ENCODE measurements at regions not wholly inside any gene's neighbourhood (a gene's known extent, or its start where the extent isn't known, plus 50 kb on each side); places are given as distances from the start of the nearest gene placed in this dataset.
A peak's percentile ranks its signal among the peaks of the same experiment; 100 is the strongest.

DNA sequence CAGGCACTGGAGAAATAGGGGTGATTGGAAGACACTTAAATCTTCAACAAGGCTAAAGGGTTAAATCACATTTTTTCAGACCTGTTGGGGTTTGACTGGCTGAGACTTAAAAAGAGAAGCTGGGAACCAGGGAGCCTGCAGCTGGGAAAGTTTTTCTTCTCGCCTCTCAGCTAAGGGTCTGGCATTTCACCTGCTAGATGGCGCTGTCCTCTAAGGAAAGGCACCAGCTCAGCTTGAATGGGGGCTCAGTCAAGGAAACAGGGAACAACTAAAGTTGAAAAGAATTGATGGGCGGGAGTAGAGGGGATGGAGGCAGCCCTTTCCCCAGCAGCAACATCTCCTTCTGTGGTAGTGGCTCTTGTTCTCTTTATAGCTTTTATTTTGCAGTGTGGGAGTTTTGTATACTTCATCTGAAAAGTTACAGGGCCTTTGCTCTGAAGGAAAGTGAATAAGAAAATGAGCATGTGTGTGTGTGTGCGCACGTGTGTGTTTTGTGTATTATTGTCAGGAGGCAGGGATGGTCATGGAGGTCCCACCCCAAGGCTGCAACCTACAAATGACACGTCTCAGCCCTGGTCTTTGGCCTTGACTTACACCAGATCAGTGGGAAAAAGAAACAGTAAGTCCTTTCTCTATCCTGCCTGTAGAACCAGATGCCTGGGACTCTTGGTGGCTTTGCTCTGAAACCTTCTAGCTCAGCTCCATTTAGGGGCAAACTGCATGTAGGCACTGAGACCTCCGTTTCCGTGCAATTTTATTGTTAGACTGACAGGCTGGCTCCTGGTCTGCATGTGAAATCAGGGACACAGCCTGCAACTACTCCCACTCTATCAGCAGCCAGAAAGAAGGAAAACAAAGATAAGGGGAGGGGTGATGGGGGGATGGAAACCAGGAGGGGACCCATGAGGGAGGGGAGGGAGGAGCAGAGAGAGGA is 316.2 kb upstream of the CLINT1 start:
- TF ChIP-seq, protein P1, sequence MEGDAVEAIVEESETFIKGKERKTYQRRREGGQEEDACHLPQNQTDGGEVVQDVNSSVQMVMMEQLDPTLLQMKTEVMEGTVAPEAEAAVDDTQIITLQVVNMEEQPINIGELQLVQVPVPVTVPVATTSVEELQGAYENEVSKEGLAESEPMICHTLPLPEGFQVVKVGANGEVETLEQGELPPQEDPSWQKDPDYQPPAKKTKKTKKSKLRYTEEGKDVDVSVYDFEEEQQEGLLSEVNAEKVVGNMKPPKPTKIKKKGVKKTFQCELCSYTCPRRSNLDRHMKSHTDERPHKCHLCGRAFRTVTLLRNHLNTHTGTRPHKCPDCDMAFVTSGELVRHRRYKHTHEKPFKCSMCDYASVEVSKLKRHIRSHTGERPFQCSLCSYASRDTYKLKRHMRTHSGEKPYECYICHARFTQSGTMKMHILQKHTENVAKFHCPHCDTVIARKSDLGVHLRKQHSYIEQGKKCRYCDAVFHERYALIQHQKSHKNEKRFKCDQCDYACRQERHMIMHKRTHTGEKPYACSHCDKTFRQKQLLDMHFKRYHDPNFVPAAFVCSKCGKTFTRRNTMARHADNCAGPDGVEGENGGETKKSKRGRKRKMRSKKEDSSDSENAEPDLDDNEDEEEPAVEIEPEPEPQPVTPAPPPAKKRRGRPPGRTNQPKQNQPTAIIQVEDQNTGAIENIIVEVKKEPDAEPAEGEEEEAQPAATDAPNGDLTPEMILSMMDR (optimal IDR thresholded peaks at IDR 0.05 in 1 of 3, IDR thresholded peaks at IDR 0.05 in 1 of 3, conservative IDR thresholded peaks at IDR 0.05 in 1 of 3; ENCODE audit: extremely low read depth in 1 of 3, insufficient read depth in 2 of 3, low read length in 3 of 3): peak; percentile 76 to 87 (median 84)
- no peak for TF ChIP-seq EZH2 (IDR thresholded peaks at IDR 0.05; ENCODE audit: low read length)

Data from keratinocyte (primary cell).